HFFc6 (cell line): ENCODE measurements at regions not wholly inside any gene's neighbourhood (a gene's known extent, or its start where the extent isn't known, plus 50 kb on each side); places are given as distances from the start of the nearest gene placed in this dataset.

Experiments used
- DNase-seq: peaks from one replicate; pipeline ENCODE4 v3.0.0-alpha.2; 2018
- H3K27ac Mint-ChIP-seq: 2 replicates; pipeline ENCODE4 v1.8.0; 2020; ENCODE audit warnings: mild to moderate bottlenecking, mixed read lengths
- H3K27me3 Mint-ChIP-seq: 2 replicates; pipeline ENCODE4 v1.8.0; 2021; ENCODE audit warnings: mild to moderate bottlenecking, moderate library complexity, mixed read lengths; ENCODE audit not compliant: insufficient read depth
- H3K36me3 Mint-ChIP-seq: 2 replicates; pipeline ENCODE4 v1.8.0; 2021; ENCODE audit warnings: low read depth, mixed read lengths
- H3K4me1 Mint-ChIP-seq: 2 replicates; pipeline ENCODE4 v1.8.0; 2020; ENCODE audit warnings: low read depth, mixed read lengths
- H3K4me3 Mint-ChIP-seq: 2 replicates; pipeline ENCODE4 v1.8.0; 2020; ENCODE audit warnings: mild to moderate bottlenecking, moderate library complexity, mixed read lengths
- H3K9me3 Mint-ChIP-seq: 2 replicates; pipeline ENCODE4 v1.8.0; 2020; ENCODE audit warnings: mild to moderate bottlenecking, mixed read lengths
- TF ChIP-seq, protein P1 (sequence below): fragments of 200-600 bp; sonication (generic); IDR thresholded peaks from 2 replicates; pipeline ENCODE4 v1.5.0; 2021; ENCODE audit warnings: antibody characterized with exemption, mild to moderate bottlenecking

DNA sequence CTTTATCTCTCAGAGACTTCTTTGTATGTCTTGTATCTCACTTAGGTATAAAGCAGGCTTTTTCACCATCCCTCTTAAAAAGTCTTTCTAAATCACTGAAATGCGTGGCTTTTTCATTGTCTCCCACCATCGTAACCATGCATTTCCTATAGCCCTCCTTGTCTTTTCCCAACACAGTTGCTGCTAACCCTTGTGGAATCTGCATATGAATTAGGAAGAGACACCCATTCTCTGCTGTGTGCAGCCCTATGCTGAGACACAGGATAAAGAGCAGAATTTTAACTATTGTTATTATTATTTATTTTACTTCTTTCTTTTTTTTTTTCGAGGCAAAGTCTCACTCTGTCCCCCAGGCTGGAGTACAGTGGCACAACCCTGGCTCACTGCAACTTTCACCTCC, 804.3 kb upstream of the COBL start:
- no peak for DNase-seq
- Mint-ChIP-seq H3K4me3 (no peak overlapping the region), H3K36me3 (no peaks in the 10 kb centered on the region), H3K27ac (no peak overlapping the region), H3K9me3 (peaks cover 41% of the 10 kb centered on the region), H3K27me3 (no peaks in the 10 kb centered on the region), H3K4me1 (no peaks in the 10 kb centered on the region)
- TF ChIP-seq, protein P1, sequence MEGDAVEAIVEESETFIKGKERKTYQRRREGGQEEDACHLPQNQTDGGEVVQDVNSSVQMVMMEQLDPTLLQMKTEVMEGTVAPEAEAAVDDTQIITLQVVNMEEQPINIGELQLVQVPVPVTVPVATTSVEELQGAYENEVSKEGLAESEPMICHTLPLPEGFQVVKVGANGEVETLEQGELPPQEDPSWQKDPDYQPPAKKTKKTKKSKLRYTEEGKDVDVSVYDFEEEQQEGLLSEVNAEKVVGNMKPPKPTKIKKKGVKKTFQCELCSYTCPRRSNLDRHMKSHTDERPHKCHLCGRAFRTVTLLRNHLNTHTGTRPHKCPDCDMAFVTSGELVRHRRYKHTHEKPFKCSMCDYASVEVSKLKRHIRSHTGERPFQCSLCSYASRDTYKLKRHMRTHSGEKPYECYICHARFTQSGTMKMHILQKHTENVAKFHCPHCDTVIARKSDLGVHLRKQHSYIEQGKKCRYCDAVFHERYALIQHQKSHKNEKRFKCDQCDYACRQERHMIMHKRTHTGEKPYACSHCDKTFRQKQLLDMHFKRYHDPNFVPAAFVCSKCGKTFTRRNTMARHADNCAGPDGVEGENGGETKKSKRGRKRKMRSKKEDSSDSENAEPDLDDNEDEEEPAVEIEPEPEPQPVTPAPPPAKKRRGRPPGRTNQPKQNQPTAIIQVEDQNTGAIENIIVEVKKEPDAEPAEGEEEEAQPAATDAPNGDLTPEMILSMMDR: no peak

DNA sequence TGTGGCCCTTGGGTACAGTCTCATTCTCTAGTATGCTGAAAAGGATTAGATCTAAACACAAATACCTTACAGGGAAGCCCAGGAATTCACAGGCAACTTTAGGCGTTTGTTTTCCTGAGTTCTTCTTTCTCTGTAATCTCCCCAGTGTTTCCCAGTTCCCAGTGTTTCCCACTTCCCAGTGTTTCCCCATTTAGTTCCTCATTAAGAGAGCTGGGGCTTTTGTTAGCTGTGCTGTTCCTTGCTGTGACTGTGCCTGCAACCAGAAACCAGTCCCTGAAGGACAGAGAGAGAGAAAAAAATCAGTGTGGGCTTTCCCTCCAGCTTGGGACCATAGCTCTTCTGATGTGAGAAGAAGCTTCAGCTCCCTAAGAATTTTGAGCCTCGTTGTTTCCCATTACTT, 802.9 kb upstream of the COBL start:
- H3K4me3 Mint-ChIP-seq: no peak overlapping the region

DNA sequence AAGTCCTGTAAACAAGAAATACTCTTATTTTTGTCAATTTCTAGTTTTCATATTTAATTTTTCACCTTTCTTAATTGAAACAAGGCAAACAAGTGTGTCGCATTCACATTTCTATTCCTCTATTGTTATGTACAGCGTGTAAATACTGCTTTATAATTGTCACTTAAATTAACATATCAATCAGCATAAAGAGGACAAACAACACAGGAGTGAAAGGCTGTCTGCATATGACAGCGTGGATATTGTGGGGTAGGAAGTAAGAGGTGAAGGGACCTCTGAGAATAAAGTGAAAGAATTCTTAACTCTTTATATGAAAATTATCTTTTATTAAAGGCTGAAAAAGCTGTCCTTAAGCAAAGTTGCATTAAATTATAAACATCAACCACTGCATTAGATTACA, 797.9 kb upstream of the COBL start:
- H3K4me3 Mint-ChIP-seq: no peak overlapping the region
- H3K9me3 Mint-ChIP-seq: peaks cover 25% of the 10 kb centered on the region
- no peaks in the 10 kb centered on the region for H3K36me3 Mint-ChIP-seq
- no peak for DNase-seq
- no peaks in the 10 kb centered on the region for H3K27me3 Mint-ChIP-seq
- TF ChIP-seq, protein P1: no peak
- H3K27ac Mint-ChIP-seq: no peak overlapping the region
- H3K4me1 Mint-ChIP-seq: no peaks in the 10 kb centered on the region

More for the DNA sequence above, 802.9 kb upstream of the COBL start:
- H3K36me3 Mint-ChIP-seq: no peaks in the 10 kb centered on the region
- H3K27me3 Mint-ChIP-seq: no peaks in the 10 kb centered on the region
- TF ChIP-seq, protein P1: no peak
- no peak overlapping the region for H3K27ac Mint-ChIP-seq
- no peaks in the 10 kb centered on the region for H3K4me1 Mint-ChIP-seq
- no peak for DNase-seq
- peaks cover 38% of the 10 kb centered on the region for H3K9me3 Mint-ChIP-seq

DNA sequence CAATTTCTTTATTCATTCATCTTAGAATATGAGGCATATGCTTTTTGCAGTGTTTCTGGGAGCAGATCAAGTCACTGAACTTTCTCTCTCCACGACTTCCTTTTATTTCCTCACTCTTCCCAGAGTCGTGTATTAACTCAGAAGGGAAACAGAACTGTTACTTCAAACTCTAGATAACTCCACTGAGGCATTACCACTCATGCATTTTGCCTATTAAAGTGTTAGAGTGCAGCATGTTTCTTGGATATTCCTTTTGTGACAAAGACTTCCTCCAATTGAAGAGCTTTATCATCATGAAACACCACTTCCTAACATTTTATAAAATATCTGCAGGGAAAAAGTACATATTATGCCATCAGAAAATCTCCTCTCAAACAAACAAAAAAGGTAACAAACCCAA, 797.4 kb upstream of the COBL start:
- H3K4me1 Mint-ChIP-seq: no peaks in the 10 kb centered on the region
- no peak for DNase-seq
- H3K36me3 Mint-ChIP-seq: no peaks in the 10 kb centered on the region
- TF ChIP-seq, protein P1: no peak
- H3K27ac Mint-ChIP-seq: no peak overlapping the region
- H3K9me3 Mint-ChIP-seq: peaks cover 25% of the 10 kb centered on the region
- no peak overlapping the region for H3K4me3 Mint-ChIP-seq
- no peaks in the 10 kb centered on the region for H3K27me3 Mint-ChIP-seq

DNA sequence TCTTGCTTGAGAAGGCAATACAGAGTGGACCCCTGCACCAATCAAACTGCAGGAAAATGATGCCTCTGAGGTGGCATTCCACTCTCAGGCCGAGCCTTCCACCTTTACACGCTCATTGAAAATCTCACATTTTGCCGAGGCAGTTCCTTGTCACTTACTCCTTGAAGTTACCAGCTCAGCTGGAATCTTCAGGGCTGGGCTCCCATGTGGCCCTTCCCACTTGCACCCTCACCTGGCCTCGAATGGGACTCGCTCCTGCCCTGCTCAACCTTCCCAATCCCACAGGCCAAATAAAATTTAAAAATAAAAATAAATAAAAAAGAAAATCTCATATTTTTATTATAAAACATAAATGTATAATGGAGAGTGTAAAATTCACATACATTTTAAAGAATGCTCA, 790.7 kb upstream of the COBL start:
- no peaks in the 10 kb centered on the region for H3K4me1 Mint-ChIP-seq
- no peak overlapping the region for H3K27ac Mint-ChIP-seq
- no peaks in the 10 kb centered on the region for H3K27me3 Mint-ChIP-seq
- TF ChIP-seq, protein P1: no peak
- DNase-seq: no peak
- H3K36me3 Mint-ChIP-seq: no peaks in the 10 kb centered on the region
- peaks cover 29% of the 10 kb centered on the region for H3K9me3 Mint-ChIP-seq
- no peak overlapping the region for H3K4me3 Mint-ChIP-seq

DNA sequence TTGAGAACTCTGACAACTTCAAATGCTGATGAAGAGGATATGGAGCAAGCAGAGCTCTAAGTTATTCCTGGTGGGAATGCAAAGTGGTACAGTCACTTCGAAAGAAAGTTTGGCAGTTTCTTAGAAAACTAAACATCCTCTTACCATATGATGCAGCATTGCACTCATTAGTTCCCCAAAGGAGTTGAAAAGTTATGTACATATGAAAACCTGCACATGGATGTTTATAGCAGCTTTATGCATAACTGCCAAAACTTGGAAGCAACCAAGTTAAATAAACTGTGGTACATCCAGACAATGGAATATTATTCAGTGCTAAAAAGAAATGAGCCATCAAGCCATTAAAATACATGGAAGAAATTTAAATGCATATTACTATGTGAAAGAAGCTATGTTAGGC, 779.3 kb upstream of the COBL start:
- TF ChIP-seq, protein P1: no peak
- Mint-ChIP-seq H3K9me3 (peaks cover 25% of the 10 kb centered on the region), H3K27ac (no peak overlapping the region), H3K4me3 (no peak overlapping the region), H3K36me3 (peaks cover 4% of the 10 kb centered on the region; the same call in 1 of the 2 replicates), H3K27me3 (no peaks in the 10 kb centered on the region; the same call in 1 of the 2 replicates), H3K4me1 (no peaks in the 10 kb centered on the region)
- DNase-seq: no peak
